ENCODE measurements at regions not wholly inside any gene's neighbourhood (a gene's known extent, or its start where the extent isn't known, plus 50 kb on each side); places are given as distances from the start of the nearest gene placed in this dataset.

DNA sequence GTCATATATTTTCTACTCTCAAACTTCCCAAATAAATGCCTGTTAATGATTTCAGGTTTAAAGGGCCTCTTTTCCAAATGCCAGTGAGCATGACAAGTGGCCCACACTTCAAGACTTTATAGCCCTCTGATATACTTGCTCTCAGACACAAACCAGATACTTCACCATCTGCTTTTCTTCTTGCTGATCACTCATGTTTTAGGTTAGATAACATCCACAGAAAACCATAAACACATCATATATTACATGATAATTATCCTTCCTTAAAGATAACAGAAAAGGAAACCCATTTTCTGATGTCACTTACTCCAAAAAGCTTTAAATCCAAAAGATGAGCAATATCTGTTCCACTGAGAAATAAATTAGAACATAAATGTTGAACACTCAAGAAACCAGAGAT is 723.5 kb downstream of the LTN1 start:
- DNase-seq: no peak

DNA sequence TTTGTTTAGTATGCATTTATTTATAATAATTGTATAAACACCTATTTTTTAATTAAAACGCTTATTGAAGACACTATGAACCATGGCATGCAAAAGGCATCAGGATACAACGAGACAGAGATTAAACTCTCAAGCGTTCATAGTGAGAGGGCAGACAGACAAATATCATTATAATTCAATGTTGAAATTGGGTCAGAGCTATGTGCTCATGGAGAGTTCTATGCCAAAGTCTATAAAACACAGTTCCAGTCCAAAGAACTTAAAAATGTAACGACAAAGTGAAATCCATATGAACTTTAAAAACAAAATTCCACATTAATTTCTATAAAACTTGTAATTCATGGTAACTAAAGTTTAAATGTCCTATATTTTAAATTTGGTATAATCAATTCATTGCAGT is 724.0 kb downstream of the LTN1 start:
- DNase-seq: no peak

DNA sequence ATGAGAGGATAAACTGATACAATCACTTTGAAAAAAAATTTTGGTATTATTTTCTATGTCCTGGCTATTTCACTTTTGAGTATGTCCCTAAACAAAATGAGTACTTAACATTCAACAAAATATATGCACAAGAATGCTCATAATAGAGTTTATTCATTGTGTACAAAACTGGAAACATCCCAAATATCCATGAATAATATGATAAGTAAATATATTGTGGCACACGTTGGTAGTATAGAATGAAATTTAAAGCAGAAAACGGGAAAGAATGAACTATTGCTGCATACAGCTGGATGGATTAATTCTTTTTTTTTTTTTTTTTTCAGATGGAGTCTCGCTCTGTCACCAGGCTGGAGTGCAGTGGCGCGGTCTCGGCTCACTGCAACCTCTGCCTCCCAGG is 725.2 kb downstream of the LTN1 start:
- no peak for DNase-seq

DNA sequence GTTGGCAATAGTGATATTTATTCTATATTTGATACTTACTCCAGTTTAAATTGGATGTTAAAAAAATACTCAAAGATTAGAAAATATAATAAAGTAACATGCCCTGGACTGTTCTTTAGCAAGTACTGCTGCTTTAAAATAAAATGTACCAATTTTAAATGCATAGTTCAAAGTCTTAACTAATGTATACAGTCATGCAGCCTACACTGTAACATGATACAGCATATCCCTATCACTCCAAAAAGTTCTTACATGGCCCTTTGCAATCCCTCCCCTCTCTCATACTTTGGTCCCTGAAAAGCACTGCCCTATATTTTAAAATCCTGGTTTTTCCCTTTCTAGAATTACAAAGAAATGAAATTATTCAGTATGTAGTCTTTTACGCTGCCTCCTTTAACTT is 726.6 kb downstream of the LTN1 start:
- DNase-seq: no peak

DNA sequence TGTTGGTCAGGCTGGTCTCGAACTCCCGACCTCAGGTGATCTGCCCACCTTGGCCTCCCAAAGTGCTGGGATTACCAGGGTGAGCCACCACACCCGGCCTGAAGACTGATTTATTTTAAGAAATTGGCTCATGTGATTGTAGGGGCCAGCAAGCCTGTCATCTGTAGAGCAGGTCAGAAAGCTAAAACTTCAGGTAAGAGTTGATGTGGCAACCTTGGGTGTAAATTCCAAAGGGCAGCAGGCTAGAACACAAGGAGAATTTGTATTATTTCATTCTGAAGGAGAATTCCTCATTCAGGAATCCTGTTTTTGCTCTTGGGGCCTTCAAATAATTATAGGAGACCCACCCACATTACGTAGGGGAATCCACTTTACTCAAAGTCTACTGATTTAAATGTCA is 728.7 kb downstream of the LTN1 start:
- DNase-seq: no peak

DNA sequence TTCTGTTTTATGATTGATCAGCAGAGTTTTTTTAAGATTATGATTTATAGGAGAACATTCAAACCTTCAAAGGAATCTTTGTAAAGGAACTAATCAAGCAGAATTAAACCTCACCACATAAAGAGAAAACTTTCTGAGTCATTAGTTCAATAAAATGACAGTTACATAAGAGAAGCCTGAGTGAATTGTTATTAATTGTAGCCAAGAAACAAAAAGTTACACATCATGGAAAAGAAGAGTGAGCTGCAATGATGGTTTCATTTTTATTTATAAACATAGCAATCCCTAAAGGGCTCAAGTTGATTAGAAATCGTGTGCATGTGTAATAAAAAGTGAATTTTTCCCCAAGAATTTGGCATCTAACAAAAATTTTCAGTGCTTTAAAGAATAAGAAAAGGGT is 731.4 kb downstream of the LTN1 start:
- no peak for DNase-seq

DNA sequence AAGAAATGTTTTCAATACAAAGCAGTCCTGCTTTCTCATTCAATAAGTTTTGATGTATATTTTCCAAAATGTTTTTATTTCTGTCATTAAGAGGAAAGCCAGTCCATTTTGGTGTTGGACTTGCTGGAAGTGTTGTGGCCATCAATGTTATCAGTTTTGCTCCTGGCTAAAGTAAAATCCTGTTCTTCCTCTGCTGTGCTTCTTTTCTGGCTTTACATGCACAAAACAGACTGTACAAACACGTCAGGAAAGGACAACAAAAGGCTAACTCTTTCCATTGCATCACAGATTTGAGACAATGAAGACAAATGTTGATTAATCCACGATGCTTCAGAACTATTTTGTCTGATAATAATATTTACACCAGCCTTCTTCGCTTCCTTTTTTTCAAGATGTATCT is 735.4 kb downstream of the LTN1 start:
- no peak for DNase-seq

DNA sequence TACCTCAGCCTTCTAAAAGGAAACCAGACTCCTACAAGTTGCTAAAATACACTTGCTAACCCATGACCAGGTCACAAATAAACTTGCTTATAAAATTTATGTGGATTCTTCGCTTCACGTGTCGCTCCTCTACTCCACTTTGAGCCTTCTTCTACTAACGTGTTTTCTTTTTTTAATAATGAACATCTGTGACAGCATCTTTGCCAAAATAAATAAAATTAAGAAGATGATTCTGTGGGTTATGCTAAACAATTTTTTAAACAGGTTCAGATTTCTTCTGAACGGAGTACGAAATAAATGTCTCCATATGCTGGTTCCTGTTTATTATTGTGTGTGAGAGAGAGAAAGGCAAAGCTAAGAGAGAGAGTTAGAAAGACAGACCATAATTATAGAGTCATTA is 735.8 kb downstream of the LTN1 start:
- DNase-seq: no peak

DNA sequence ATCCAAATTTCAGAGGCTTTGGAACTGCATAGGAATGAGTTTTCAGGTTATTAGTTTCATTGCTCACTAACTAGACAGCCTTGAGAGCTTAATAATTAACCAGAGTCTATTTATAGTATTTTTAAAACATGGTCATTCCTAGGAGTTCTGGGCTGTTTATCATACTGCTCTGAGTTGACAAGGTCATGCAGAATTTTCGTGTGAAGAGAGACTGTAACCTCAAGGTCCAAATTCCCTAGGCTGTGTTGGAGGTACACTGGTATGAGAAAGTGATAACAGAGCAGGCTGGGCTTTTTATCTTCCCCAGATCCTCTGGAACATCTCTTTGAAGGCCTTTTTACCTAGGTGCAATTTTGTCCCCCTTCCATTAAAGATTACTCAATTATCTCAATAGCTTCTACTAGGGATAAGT is 736.3 kb downstream of the LTN1 start:
- DNase-seq: no peak

DNA sequence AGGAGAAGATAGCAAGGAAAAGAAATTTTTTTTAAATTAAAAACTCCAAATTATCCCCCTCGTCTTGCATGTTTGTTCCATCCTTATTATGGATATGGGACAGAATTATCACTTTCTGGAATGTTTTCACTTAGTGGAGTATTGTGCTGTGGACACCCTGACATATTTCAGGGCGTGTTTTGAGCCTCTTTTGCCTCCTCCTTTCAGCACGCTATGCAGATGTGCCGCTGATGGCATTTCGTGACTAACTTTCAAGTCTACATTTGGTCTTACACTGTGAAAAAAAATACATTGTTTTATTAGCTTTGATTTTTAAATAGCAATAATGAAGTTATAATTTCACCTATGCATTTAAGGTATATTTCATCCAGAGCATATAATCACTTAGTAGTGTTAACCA is 738.7 kb downstream of the LTN1 start:
- DNase-seq: no peak

DNA sequence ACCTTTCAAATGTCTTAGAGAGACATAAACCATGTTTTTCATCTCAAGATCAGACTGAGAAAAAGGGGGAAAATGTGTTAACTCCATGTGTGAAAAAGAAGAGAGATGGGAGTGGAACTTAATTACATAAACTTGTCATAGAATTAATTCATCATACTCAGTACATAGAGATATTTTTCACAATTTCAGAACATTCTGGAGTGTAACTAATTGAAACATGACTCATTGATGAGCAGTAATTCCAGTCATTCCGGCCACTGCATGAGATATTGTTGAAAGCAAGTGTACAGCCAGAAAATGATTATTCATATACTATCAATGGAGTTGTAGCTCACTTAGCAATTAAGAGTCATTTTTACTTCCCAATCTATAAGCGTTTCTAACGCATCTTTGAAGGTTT is 739.3 kb downstream of the LTN1 start:
- no peak for DNase-seq

DNA sequence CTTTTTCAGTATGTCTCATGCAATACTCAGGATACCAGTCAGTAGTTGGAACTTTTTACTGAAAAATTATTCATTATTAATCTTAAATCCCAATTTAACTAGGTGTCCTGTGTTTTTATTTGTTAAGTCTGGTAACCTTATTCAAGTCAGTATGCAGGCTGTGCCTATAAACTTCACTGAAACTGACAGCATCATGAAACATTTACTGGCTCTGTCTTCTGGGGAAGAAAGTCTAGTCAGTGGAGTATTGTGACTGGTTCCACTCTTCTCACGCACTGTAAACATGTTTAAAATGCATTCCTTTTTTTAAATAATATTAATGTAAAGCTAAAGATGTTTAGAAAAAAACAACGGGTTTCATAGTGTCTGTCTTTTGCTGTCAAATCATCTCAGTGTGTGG is 739.7 kb downstream of the LTN1 start:
- DNase-seq: no peak

DNA sequence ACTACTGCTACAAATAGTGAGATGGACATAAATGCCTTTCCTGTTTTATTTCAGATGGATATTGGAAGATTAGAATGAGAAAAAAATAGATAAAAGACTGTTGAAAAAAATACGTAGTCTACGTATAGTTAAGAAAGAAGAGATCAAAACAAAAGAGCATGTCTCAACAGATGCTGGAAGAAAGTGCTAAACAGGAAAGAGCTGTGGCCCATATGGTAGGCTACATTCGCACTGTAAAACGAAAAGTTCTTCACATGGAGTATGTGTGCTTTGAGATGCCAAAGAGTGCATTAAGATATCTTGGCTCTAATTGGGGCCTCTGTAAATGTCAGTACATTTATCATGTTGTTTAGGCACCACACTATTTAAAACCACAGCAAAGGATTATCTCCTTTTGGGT is 741.7 kb downstream of the LTN1 start:
- no peak for DNase-seq

DNA sequence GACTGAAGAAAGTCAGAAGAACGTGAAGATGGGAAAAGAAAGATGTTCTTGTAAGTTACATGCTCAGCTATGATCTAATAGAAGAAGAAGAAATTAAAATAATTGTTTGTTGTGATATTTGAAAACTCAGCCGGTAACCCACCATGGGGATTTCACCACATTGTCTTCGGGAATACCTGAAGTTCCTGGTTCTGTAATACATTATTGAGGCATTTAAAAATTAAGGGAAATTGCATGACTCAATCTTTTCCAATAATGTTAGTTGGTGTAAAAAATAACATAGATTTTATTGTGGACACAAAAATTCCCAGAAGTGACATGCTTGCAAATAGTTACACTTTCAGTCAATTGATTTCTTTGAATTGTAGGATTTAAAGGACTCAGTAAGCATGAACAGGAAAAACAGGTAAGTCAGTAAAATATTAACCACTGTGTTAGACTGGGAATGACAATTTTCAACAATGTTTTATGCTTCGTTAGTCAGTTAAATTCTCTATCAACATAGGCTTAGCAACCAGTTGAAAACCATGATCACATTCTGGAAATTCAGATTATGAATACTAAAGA is 745.1 kb downstream of the LTN1 start:
- DNase-seq: no peak

DNA sequence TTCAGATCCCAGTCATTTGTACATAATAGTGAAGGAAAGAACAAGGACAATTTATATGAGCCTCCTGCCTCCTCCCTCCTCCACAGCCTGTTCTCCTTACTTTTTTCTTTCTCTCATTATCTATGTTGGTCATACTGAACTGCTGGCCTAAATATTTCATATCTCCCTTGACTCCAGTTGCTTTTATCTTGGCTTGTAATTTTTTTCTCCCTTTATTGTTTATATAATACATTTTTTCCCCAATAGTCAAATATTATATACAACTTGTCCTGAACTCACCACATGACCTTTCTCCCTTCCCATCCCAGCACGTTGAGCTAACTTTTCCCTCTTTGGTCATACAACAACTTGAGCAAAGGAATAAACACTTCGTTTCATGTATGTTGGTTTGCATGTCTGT is 752.1 kb downstream of the LTN1 start:
- no peak for DNase-seq

DNA sequence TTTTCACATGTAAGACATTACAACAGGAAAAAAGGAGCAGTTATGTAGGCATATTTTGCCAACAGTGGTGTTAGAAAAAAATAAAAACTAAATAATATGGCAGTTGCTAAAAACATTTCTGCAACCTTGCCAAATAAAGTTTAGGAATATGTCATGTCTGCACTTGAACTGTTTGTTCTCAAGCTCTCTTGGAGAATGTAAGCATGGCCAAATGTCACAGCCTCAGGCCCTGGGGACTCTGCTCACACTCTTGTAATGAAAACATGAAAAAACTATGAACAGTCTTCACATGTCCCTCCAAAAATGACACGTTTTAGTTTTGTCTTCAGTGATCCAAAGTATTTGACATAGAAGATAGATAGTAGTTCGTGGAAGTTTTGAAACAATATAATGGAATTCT is 753.3 kb downstream of the LTN1 start:
- DNase-seq: no peak

DNA sequence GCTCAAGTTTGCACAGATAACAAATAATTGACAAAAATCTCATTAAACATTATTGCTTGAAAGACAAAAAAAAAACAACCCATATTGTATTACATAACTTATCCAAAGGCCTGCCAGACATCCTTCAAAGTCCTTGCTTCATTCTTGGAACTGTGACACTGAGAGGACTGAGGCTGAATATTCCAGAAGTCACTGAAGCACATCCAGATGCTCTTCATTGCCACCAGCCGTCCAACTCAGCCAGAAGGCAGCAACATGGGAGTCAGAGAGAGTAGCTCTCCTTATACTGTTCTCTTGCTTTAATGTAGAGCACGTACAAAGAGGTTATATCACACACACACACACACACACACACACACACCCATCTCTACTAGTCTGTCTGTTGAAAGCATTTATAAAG is 755.0 kb downstream of the LTN1 start:
- no peak for DNase-seq

DNA sequence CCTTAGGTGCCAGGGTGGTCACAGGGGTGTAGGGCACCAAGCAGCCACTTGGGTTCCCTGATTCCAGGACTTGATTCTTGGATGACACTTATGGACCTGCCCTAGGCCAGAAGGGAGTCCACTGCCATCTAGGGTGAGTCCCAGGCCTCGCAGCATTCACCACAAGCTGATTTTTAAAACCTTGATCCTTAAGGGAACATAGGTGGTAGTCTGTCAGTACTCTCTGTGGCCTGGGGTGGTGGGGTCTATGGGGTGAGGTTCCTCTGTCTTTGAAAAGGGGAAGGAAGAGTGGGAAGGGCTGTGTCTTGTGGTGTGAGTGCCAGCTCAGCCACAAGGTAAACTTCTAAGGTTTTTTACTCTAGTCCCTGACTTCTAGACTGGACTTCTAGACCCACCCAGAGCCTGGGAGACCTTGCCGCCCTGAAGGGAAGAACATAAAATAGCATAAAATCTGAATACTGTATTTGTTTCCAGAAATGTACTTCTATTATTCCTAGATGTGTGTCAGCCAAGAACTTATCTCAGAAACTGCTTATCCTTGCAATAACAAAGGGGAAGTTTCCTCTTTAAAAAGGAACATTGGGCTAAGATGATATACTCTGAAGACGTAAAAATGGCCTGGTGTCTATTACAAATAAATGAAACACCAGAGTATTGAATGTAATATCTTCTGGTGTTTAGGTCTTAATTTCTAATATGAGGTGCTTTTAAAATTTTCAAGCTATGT is 757.3 kb downstream of the LTN1 start:
- no peak for DNase-seq

DNA sequence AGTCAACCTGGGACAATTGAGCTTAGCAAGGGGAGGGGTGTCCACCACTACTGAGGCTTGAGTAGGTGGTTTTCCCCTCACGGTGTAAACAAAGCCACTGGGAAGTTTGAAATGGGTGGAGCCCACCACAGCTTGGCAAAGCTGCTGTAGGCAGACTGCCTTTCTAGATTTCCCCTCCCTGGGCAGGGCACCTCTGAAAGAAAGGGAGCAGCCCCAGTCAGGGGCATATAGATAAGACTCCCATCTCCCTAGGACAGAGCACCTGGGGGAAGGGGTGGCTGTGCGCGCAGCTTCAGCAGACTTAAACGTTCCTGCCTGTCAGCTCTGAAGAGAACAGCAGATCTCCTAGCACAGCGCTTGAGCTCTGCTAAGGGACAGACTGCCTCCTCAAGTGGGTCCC is 758.4 kb downstream of the LTN1 start:
- no peak for DNase-seq

DNA sequence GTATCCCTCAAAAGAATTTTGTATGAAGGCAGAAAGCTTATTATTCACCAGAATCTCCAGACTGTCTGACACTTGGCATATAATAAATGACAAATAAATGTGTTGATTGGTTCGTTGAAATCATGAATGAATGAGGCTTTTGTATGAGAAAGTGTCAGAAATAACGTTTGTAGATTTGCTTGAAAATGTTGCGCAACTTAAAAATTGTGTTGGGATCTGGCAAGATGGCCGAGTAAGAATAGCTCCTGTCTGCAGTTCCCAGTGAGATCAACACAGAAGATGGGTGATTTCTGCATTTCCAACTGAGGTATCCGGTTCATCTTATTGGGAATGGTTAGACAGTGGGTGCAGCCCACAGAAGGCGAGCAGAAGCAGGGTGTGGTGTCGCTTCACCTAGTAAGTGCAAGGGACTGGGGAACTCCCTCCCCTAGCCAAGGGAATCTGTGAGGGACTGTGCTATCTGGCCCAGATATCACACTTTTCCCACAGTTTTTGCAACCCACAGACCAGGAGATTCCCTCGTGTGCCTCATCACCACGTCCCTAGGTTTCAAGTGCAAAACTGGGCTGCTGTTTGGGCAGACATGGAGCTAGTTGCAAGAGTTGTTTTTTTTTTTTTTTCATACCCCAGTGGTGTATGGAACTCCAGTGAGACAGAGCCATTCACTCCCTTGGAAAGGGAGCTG is 759.0 kb downstream of the LTN1 start:
- no peak for DNase-seq

DNA sequence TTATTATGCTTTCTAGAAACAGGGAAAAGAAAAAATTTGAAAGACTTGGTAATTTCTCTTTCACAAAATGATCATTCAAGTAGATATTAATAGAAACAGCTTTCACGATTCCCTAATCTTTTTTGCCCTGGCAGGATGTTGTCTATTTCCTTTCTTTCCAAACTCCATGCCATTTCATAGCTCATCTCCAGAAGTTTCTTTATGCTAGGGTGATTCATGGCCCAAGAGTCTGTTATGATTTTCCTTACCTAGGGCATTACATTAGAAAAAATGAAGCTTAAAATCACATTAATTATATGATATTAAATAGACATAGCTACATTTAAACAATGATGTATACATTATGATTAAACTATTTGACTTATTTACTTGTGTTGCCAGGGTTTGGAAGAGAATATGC is 762.1 kb downstream of the LTN1 start:
- no peak for DNase-seq

DNA sequence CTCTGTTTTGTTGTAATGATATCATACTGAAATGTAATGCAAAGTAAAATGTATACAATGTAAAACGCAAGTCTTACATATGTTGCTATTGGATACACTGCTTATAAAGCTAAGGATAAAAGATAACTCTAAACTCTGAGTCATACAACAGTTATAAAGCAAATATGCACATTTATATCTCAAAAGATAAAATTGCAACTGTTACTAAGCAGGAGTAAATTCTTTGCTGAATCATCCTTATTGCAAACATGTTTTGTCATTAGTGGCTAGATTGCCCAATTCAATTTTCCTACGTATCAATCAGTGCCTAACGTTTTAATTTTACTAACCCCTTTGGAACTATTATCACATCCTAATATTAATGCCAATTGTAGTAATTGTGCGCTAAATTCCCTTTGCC is 762.9 kb downstream of the LTN1 start:
- no peak for DNase-seq

DNA sequence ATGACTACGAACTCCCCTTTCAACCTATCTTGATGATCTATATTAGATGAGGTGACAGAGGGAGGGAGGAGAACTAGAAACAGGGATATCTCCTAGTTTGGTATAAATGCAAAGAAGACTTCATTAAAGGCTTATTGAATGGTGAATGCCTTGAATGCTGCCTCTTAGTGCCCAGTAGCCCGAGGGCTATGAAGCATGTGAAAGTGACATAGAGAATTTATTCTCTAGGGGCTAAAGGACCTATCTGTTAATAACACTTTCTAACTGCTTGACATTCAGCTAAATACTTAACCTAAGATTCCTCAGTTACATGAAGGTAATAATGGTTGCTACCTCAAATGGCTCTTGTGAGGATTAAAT is 764.1 kb downstream of the LTN1 start:
- no peak for DNase-seq

DNA sequence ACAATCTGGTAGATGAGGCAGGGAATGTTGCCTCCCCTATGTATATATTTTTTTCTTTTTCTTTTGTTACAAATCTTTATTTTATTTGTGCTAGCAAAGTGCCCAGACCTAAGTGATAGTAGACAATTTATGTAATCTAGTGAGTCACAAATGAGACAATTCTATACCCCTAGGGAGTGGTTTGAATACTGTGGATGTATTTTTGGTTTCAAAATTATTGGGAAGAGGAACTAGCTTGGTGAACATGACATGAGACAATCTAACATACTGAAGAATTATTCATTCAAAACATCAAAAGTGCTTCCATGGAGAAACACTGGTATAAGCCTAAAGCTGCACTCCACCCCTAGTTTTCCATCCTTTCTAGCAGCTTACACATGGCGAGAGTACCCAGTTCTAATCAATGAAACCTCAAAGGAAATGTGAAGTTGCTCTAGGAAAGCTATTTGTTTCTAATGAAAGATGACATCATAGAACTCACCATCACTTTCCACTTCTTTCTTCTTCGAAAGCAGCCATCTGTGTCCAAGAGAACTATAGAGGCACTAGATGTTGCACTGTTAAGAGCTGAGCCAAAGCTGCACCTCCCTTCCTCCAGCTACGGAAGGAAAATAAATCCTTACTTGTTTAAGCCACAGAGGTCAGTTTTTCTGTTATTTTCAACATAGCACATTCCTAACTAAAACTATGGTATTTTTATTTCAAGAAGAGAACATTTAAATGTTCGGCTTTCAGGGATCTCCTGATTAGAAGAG is 764.6 kb downstream of the LTN1 start:
- no peak for DNase-seq

Measured in T-helper 1 cell (primary cell).